GM23338 (cell line): ENCODE measurements at regions not wholly inside any gene's neighbourhood (a gene's known extent, or its start where the extent isn't known, plus 50 kb on each side); places are given as distances from the start of the nearest gene placed in this dataset.

Experiments
- ATAC-seq: fragments of 200-7000 bp; cut with Tn5 transposase; 3 replicates; pipeline ENCODE4 v1.9.1; 2020
- DNase-seq: peaks from one replicate; pipeline ENCODE4 v3.0.0-alpha.2; 2015; ENCODE audit warnings: low spot score
- H2AFZ ChIP-seq: fragments of 200-600 bp; sonication (generic); 2 replicates; pipeline ENCODE4 v1.8.0; 2016; ENCODE audit warnings: antibody characterized with exemption, mild to moderate bottlenecking, moderate library complexity
- H3F3A ChIP-seq: fragments of 200-600 bp; sonication (generic); replicated peaks from 2 replicates; pipeline ENCODE4 v1.8.0; 2017; ENCODE audit warnings: antibody characterized with exemption, mixed run types, low read depth
- H3K27ac ChIP-seq: fragments of 200-600 bp; sonication (generic); 2 replicates; pipeline ENCODE4 v1.6.1; 2016; ENCODE audit warnings: low read depth
- H3K27me3 ChIP-seq: fragments of 200-600 bp; sonication (generic); 2 replicates; pipeline ENCODE4 v1.8.0; 2016; ENCODE audit warnings: mild to moderate bottlenecking, mixed run types, moderate library complexity; ENCODE audit not compliant: insufficient read depth
- H3K36me3 ChIP-seq: fragments of 200-600 bp; sonication (generic); 2 replicates; pipeline ENCODE4 v1.8.0; 2016; ENCODE audit warnings: mild to moderate bottlenecking; ENCODE audit not compliant: insufficient read depth
- H3K4me1 ChIP-seq: fragments of 200-600 bp; sonication (generic); 2 replicates; pipeline ENCODE4 v1.8.0; 2016; ENCODE audit warnings: mild to moderate bottlenecking, moderate library complexity; ENCODE audit not compliant: insufficient read depth
- H3K4me2 ChIP-seq: fragments of 200-600 bp; sonication (generic); 2 replicates; pipeline ENCODE4 v1.7.1; 2017; ENCODE audit warnings: mixed run types
- H3K4me3 ChIP-seq: fragments of 200-600 bp; sonication (generic); 2 replicates; pipeline ENCODE4 v1.6.1; 2016; ENCODE audit warnings: mixed run types
- H3K79me2 ChIP-seq: fragments of 200-600 bp; sonication (generic); replicated peaks from 2 replicates; pipeline ENCODE4 v1.8.0; 2017; ENCODE audit warnings: mild to moderate bottlenecking; ENCODE audit not compliant: insufficient read depth
- H3K9me2 ChIP-seq: fragments of 200-600 bp; sonication (generic); 2 replicates; pipeline ENCODE4 v1.8.0; 2017; ENCODE audit not compliant: insufficient read depth
- H4K20me1 ChIP-seq: fragments of 200-600 bp; sonication (generic); replicated peaks from 2 replicates; pipeline ENCODE4 v1.8.0; 2017; ENCODE audit warnings: mild to moderate bottlenecking; ENCODE audit not compliant: insufficient read depth
- H3K27ac Mint-ChIP-seq: 2 replicates; pipeline ENCODE4 v1.8.0; 2020; ENCODE audit warnings: inconsistent platforms, mild to moderate bottlenecking, moderate library complexity, mixed read lengths
- H3K27me3 Mint-ChIP-seq: 3 replicates; pipeline ENCODE4 v1.8.0; 2022; ENCODE audit warnings: low read depth, mild to moderate bottlenecking, moderate library complexity, mixed read lengths, inconsistent platforms; ENCODE audit not compliant: insufficient read depth, poor library complexity
- H3K36me3 Mint-ChIP-seq: 3 replicates; pipeline ENCODE4 v1.8.0; 2021; ENCODE audit warnings: low read depth, mild to moderate bottlenecking, inconsistent platforms, moderate library complexity, mixed read lengths
- H3K4me1 Mint-ChIP-seq: 3 replicates; pipeline ENCODE4 v1.8.0; 2020; ENCODE audit warnings: mild to moderate bottlenecking, inconsistent platforms, mixed read lengths
- H3K4me3 Mint-ChIP-seq: 3 replicates; pipeline ENCODE4 v1.8.0; 2021; ENCODE audit warnings: moderate library complexity, mild to moderate bottlenecking, inconsistent platforms, mixed read lengths
- H3K9me3 Mint-ChIP-seq: 3 replicates; pipeline ENCODE4 v1.8.0; 2020; ENCODE audit warnings: moderate library complexity, mild to moderate bottlenecking, inconsistent platforms, mixed read lengths
- CREB1 ChIP-seq: fragments of 250-450 bp; sonication (Bioruptor Pico); IDR thresholded peaks from 2 replicates; pipeline ENCODE4 v1.5.0; 2020; ENCODE audit warnings: low read depth, mild to moderate bottlenecking, moderate library complexity
- CTCF ChIP-seq, 2 experiments: fragments of 200-600 bp in 1 of 2; sonication (generic) in 1 of 2; conservative IDR thresholded peaks; 2 replicates each; pipeline versions ENCODE4 v1.5.1 to v1.6.1; 2016 to 2017; ENCODE audit warnings: antibody characterized with exemption in 2 of 2, low read depth in 2 of 2, mild to moderate bottlenecking in 2 of 2, moderate library complexity in 1 of 2
- EZH2 ChIP-seq: fragments of 200-600 bp; sonication (generic); IDR thresholded peaks from one replicate; pipeline ENCODE4 v1.8.0; 2017; ENCODE audit warnings: antibody characterized with exemption, mild to moderate bottlenecking, low read depth; ENCODE audit not compliant: unreplicated experiment
- EZH2phosphoT487 ChIP-seq: fragments of 200-600 bp; sonication (generic); IDR thresholded peaks from one replicate; pipeline ENCODE4 v1.8.1; 2018; ENCODE audit warnings: antibody characterized with exemption; ENCODE audit not compliant: unreplicated experiment
- NANOG ChIP-seq: IDR thresholded peaks from 2 replicates; pipeline ENCODE4 v1.6.1; 2016; ENCODE audit warnings: antibody characterized with exemption, borderline replicate concordance
- POLR2AphosphoS5 ChIP-seq: IDR thresholded peaks from 2 replicates; pipeline ENCODE4 v1.6.1; 2016; ENCODE audit warnings: antibody characterized with exemption, low read depth
- REST ChIP-seq: IDR thresholded peaks from one replicate; pipeline ENCODE4 v1.6.1; 2018; ENCODE audit warnings: antibody characterized with exemption; ENCODE audit not compliant: unreplicated experiment
- STAT1 ChIP-seq: IDR thresholded peaks from one replicate; pipeline ENCODE4 v1.6.1; 2016; ENCODE audit warnings: antibody characterized with exemption; ENCODE audit not compliant: unreplicated experiment
- ZNF114 ChIP-seq: fragments of 250-450 bp; sonication (Bioruptor Pico); IDR thresholded peaks from 2 replicates; pipeline ENCODE4 v1.5.0; 2020; ENCODE audit warnings: mild to moderate bottlenecking, moderate library complexity
- ZNF331 ChIP-seq: fragments of 250-450 bp; sonication (Bioruptor Pico); IDR thresholded peaks from 2 replicates; pipeline ENCODE4 v1.5.0; 2020; ENCODE audit warnings: low read depth, mild to moderate bottlenecking, moderate library complexity

- no peak for TF ChIP-seq REST
Observed at GRCh38 chr9:30235068-30235467, 2149.4 kb upstream of the ACO1 start (continued).

GRCh38 chr9:30235564-30235963 lies 2148.9 kb upstream of the ACO1 start:
- H3K27me3 ChIP-seq = no peaks in the 10 kb centered on the region
- peak overlapping the region; percentile 26 for H3K27ac Mint-ChIP-seq
- ATAC-seq (no peak), DNase-seq (no peak)
- no peaks in the 10 kb centered on the region for H3K36me3 ChIP-seq
- H3K4me1 Mint-ChIP-seq = peaks cover 4% of the 10 kb centered on the region; the same call in 2 of the 3 replicates
- no peaks in the 10 kb centered on the region for H3K9me2 ChIP-seq
- H2AFZ ChIP-seq = no peak overlapping the region
- H3K4me3 Mint-ChIP-seq = no peak overlapping the region
- no peaks in the 10 kb centered on the region for H3K9me3 Mint-ChIP-seq
- H3K4me3 ChIP-seq = no peak overlapping the region
- no peaks in the 10 kb centered on the region for H4K20me1 ChIP-seq
- H3K36me3 Mint-ChIP-seq = no peaks in the 10 kb centered on the region
- TF ChIP-seq POLR2AphosphoS5 (no peak), ZNF331 (CRISPR knock-in tag) (no peak)
- no peaks in the 10 kb centered on the region for H3K79me2 ChIP-seq
- H3K4me1 ChIP-seq = no peaks in the 10 kb centered on the region
- no peaks in the 10 kb centered on the region for H3F3A ChIP-seq
- no peak overlapping the region for H3K27ac ChIP-seq
- H3K27me3 Mint-ChIP-seq = no peaks in the 10 kb centered on the region
- no peak overlapping the region for H3K4me2 ChIP-seq

- Histone ChIP-seq H3K4me1 (no peaks in the 10 kb centered on the region), H3K79me2 (no peaks in the 10 kb centered on the region), H3K36me3 (no peaks in the 10 kb centered on the region), H3F3A (no peaks in the 10 kb centered on the region), H3K27me3 (no peaks in the 10 kb centered on the region), H3K27ac (no peak overlapping the region), H3K4me2 (no peak overlapping the region), H2AFZ (no peak overlapping the region), H3K4me3 (no peak overlapping the region), H4K20me1 (no peaks in the 10 kb centered on the region), H3K9me2 (no peaks in the 10 kb centered on the region)
- no peak for DNase-seq
- H3K27ac Mint-ChIP-seq = no peak overlapping the region
- H3K27me3 Mint-ChIP-seq = no peaks in the 10 kb centered on the region
- H3K4me1 Mint-ChIP-seq = peaks cover 3% of the 10 kb centered on the region; the same call in 2 of the 3 replicates
- H3K36me3 Mint-ChIP-seq = no peaks in the 10 kb centered on the region
- H3K9me3 Mint-ChIP-seq = no peaks in the 10 kb centered on the region
- ATAC-seq = no peak
- H3K4me3 Mint-ChIP-seq = no peak overlapping the region
- TF ChIP-seq CREB1 (CRISPR knock-in tag) (no peak), STAT1 (no peak), CTCF (conservative IDR thresholded peaks at IDR 0.05; ENCODE audit: low read depth in 2 of 2) (no peak), ZNF114 (CRISPR knock-in tag) (no peak), EZH2 (no peak), EZH2phosphoT487 (no peak), NANOG (no peak)
Observed at GRCh38 chr9:30239878-30240277, 2144.6 kb upstream of the ACO1 start.
